ENCODE measurements at regions not wholly inside any gene's neighbourhood (a gene's known extent, or its start where the extent isn't known, plus 50 kb on each side); places are given as distances from the start of the nearest gene placed in this dataset.

DNA sequence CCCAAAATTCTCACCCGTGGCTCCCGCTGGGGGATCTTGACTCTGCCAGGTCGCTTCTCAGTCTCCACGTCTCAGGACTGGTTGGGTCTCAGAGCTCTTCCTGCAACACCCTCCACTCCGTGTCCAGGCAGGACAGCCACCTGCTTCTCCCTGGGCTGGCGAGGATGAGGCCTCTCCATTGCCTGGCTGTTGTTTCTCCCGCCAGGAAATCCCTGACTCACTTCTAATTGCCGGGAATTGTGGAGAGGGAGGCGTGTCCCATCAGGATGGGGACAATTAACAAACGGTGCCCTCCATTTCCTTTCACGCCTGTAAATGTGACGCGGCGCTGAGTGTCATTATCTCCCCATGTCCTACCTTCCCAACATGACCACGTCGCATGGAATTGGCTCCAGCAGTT, 204.5 kb downstream of the RBFOX3 start:
- TF ChIP-seq EZH2 (IDR thresholded peaks at IDR 0.05; ENCODE audit: low read depth): 0 out of 2 replicates have a peak, but pooled peaks have one; percentile 65
- TF ChIP-seq CTCF (conservative IDR thresholded peaks at IDR 0.05): no peak
